Ishikawa (cell line): ENCODE measurements at regions not wholly inside any gene's neighbourhood (a gene's known extent, or its start where the extent isn't known, plus 50 kb on each side); places are given as distances from the start of the nearest gene placed in this dataset.

Experiments used
- EGR1 ChIP-seq: IDR thresholded peaks from 2 replicates; pipeline ENCODE4 v1.6.1; 2012
- EP300 ChIP-seq: IDR thresholded peaks from 2 replicates; pipeline ENCODE4 v1.6.1; 2012; ENCODE audit warnings: borderline replicate concordance
- TCF12 ChIP-seq: IDR thresholded peaks from 2 replicates; pipeline ENCODE4 v1.6.1; 2012; ENCODE audit warnings: low read depth
- YY1 ChIP-seq: IDR thresholded peaks from 2 replicates; pipeline ENCODE4 v1.6.1; 2012; ENCODE audit warnings: low read depth

- TF ChIP-seq TCF12 (no peak), YY1 (no peak), EP300 (no peak), EGR1 (no peak)
Observed at GRCh38 chr13:99692854-99693253, 191.6 kb downstream of the TM9SF2 start.
